GM21825 (cell line): ENCODE measurements at regions not wholly inside any gene's neighbourhood (a gene's known extent, or its start where the extent isn't known, plus 50 kb on each side); places are given as distances from the start of the nearest gene placed in this dataset.
A peak's percentile ranks its signal among the peaks of the same experiment; 100 is the strongest.

ENCODE experiments used
- ATAC-seq: cut with Tn5 transposase; IDR thresholded peaks from one replicate; pipeline ENCODE4 v1.9.1; 2021; ENCODE audit warnings: mild to moderate bottlenecking, moderate library complexity; ENCODE audit not compliant: unreplicated experiment

GRCh38 chr2:193980599-193980998, 1676.4 kb upstream of the SLC39A10 start:
- ATAC-seq, result no peak

GRCh38 chr2:193973781-193974180, 1683.2 kb upstream of the SLC39A10 start:
- ATAC-seq, result no peak

- ATAC-seq, result no peak
These were observed 1690.4 kb upstream of the SLC39A10 start for GRCh38 chr2:193966590-193966989.

- no peak for ATAC-seq
These were observed 1691.8 kb upstream of the SLC39A10 start for GRCh38 chr2:193965263-193965662.

GRCh38 chr2:193963472-193964119, 1693.4 kb upstream of the SLC39A10 start:
- ATAC-seq, result peak; percentile 52

GRCh38 chr2:193946806-193947205, 1710.2 kb upstream of the SLC39A10 start:
- ATAC-seq, result no peak

GRCh38 chr2:193943406-193943960, 1713.5 kb upstream of the SLC39A10 start:
- ATAC-seq, result no peak

DNA sequence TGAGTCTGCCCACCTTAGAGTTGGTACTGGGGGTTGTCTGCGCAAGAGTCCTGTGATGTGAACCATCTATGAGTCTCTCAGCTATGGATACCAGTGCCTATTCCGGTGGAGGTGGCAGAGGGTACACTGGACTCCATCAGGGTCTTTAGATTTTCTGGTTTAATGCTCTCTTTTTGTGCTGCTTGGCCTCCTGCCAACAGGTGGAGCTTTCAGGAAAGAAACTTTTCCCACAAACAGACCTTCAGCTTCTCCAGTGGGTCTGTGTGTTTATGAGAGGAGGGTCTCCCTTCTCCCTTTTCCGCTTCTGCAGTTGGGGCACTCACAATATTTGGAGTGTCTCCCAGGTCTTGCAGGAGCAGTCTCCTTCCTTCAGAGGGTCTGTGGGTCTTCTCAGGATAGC, 1721.9 kb upstream of the SLC39A10 start:
- no peak for ATAC-seq

DNA sequence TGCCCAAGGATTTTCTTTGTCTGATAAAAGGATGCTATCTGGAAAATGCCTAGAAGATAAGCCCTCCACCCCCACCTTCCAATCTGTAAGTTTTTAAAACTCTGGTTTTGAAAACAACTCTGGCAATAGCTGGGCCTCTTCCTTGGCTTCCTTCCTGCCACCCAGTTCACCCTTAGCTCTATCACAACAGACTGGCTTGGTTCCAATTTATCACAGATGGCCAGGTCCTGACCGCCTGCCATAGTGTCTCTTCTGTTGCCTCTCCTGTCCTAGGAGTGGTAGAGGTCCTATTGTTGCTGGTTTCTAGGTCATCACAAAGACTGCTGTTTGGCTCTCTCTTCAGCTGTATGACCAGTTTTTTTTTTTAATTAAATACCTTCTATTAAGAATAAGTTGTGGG, 1727.9 kb upstream of the SLC39A10 start:
- ATAC-seq, result no peak

DNA sequence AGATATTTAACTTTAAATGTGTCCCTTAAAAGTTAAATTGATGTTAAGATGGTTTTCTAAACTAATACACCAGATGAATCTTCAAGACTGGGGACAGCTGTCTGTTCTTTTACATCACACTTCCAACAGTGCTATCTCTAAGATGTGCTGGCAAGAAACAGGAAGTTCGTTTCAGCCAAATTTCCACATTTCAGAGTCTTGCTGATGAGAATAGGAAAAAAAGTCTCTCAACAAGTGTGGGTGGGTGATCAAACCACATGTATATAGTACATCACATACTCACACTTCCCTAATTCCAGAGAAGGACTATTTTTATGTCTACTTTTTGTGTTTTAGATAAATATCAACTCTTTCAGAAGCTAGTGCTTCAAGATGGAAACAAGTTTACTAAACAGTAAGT, 1712.8 kb upstream of the TMEFF2 start:
- no peak for ATAC-seq

- no peak for ATAC-seq
These were observed 1705.6 kb upstream of the TMEFF2 start for GRCh38 chr2:193900292-193900691.

- no peak for ATAC-seq
These were observed 1700.5 kb upstream of the TMEFF2 start for GRCh38 chr2:193895226-193895625.

DNA sequence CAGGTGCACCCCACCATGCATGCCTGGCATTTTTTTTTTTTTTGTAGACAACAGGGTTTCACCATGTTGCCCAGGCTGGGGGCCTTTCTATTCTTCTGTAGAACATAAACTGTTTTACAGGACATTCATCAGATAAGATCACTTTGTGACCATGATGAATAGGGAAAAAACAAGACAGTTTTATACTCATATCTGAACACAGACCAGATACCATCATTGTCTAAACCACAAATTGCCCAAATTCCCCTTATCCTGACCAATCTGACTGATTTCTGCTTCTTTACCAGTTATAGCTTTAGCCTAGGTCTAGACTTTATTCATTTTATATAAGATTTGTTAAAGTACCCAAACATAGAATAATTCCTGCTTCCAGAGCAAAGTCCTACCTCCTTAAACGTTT, 1699.3 kb upstream of the TMEFF2 start:
- ATAC-seq, result no peak

DNA sequence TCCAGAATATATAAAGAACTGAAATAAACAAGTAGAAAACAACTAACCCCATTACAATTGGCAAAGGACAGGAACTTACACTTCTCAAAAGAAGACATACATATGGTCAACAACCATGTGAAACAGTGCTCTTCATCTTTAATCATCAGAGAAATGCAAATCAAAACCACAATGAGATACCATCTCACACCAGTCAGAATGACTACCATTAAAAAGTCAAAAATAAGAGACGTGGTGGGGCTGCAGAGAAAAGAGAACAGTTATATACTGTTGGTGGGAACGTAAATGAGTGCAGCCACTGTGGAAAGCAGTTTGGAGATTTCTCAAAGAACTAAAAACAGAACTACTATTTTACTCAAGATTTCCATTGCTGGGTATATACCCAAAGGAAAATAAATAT, 1696.3 kb upstream of the TMEFF2 start:
- no peak for ATAC-seq

- ATAC-seq, result no peak
These were observed 1690.7 kb upstream of the TMEFF2 start for GRCh38 chr2:193885419-193885818.

DNA sequence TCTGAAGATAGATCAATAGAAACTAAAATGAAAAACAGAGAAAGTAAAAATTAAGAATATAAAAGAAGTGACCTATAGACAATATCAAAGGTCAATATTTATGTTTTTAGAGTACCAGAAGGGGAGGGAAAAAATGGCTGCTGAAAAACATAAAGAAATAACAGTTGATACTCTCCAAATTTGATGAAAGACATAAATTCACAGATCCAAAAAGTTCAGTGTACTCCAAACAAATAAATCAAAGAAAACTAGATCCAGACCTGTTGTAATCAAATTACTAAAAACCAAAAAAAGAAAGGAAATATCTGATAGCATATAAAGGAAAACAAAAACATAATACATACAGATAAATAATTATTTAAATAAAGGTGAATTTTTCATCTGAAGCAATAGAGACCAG, 1689.1 kb upstream of the TMEFF2 start:
- no peak for ATAC-seq

GRCh38 chr2:193876980-193877379, 1682.2 kb upstream of the TMEFF2 start:
- no peak for ATAC-seq

DNA sequence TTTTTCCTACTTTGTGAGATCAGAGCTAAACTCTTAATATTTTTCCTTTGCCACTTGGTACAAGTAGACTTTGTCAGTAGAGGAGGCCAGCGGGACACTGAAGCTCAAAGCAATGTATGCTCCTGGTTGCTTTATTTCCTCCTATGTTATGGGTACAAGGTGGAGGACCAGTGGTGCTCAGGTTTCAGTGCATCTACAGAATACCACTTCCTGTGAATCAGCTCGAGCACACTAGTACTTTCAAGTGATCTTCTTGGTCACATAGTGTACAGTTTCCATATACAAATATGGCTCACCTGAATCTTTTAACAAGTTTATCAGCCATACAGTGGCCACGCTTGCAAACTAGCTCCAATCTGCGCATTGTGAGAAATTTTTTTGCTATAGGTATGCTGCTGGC, 1674.8 kb upstream of the TMEFF2 start:
- ATAC-seq, result no peak

GRCh38 chr2:193868833-193869232, 1674.1 kb upstream of the TMEFF2 start:
- no peak for ATAC-seq

DNA sequence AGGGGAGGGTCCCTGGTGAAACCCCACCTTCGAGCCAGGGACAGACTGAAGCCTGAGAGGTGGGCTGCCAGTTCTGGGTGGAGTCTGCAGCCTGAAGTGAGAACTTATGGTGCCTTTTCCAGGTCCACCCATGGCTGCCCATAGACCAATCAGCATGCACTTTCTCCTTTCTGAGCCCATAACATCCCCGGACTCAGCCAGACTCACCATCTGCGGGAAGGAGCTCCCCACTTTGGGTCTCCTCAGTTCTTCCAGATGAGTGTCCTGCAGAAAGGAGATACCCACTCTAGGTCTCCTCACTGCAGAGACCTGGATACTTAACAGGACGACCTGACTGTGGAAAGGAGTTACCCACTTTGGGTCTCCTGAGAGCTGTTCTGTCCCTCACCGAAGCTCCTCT, 1673.4 kb upstream of the TMEFF2 start:
- ATAC-seq, result no peak

DNA sequence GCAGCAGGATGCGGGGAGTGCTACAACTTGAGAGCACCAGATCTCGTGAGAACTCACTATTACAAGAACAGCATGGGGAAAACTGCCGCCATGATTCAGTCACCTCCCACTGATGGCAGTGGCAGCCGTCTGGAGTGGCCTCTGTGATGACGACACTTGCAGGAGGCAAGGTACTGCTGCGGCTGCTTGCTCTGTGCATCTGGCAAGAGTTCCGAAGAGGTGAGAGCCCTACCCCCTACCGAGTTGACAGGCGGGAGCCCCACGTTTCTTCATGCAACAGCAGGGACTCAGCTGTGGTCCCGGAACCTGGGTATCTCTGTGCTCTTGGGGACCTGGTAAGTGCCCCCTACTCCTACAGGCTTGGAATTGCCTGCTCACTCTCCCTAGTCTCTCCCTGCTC, 1672.7 kb upstream of the TMEFF2 start:
- no peak for ATAC-seq

GRCh38 chr2:193861557-193861956, 1666.8 kb upstream of the TMEFF2 start:
- ATAC-seq, result no peak

- ATAC-seq, result no peak
These were observed 1653.3 kb upstream of the TMEFF2 start for GRCh38 chr2:193847991-193848390.
